ENCODE measurements at regions not wholly inside any gene's neighbourhood (a gene's known extent, or its start where the extent isn't known, plus 50 kb on each side); places are given as distances from the start of the nearest gene placed in this dataset.

- H3K36me3 ChIP-seq (ENCODE audit: control insufficient read depth, insufficient read depth, low read length), result no peaks in the 10 kb centered on the region
- H3K4me1 ChIP-seq (ENCODE audit: control insufficient read depth, insufficient read depth, low read length), result no peaks in the 10 kb centered on the region
- no peaks in the 10 kb centered on the region for H3K27me3 ChIP-seq (ENCODE audit: control insufficient read depth, insufficient read depth, low read length)
- in situ Hi-C loops (cut with HindIII; ENCODE audit: low pct_unique_long_range_greater_than_20kb, low sequenced_read_pairs), result no loop called here
- H3K4me3 ChIP-seq (ENCODE audit: low read depth in 2 of 2, low read length in 2 of 2), result no peak overlapping the region
- DNase-seq (ENCODE audit: low read depth, low spot score) (no peak), ATAC-seq (no peak)
- ChIA-PET CTCF (no interaction called here), POLR2A (no interaction called here)
- no peak overlapping the region for H3K27ac ChIP-seq (ENCODE audit: low read length)
- TF ChIP-seq TCF7L2 (IDR thresholded peaks at IDR 0.05; ENCODE audit: low read depth, low read length) (no peak), SIN3A (IDR thresholded peaks at IDR 0.05; ENCODE audit: borderline replicate concordance, insufficient read depth, low read depth, low read length) (no peak), CTCF (IDR thresholded peaks at IDR 0.05) (no peak), REST (IDR thresholded peaks at IDR 0.05; ENCODE audit: insufficient read depth in 1 of 2, low read depth in 2 of 2, low read length in 1 of 2) (no peak), POLR2AphosphoS5 (IDR thresholded peaks at IDR 0.05; ENCODE audit: low read depth, low read length) (no peak)
- intact Hi-C loops (cut with micrococcal nuclease; ENCODE audit: unreplicated experiment), result no loop called here
- H3K9me3 ChIP-seq (ENCODE audit: control insufficient read depth, insufficient read depth, low read depth, low read length), result no peaks in the 10 kb centered on the region
- no TSS peak for BruUV-seq (replicated peaks)
These were observed 209.5 kb downstream of the KLF5 start for GRCh38 chr13:73268306-73268705.

GRCh38 chr13:73266640-73267180 lies 207.9 kb downstream of the KLF5 start:
- no peak for ATAC-seq
- no peaks in the 10 kb centered on the region for H3K9me3 ChIP-seq (ENCODE audit: control insufficient read depth, insufficient read depth, low read depth, low read length)
- DNase-seq (ENCODE audit: low read depth, low spot score), result no peak
- H3K4me3 ChIP-seq (ENCODE audit: low read depth in 2 of 2, low read length in 2 of 2), result no peak overlapping the region
- no TSS peak for BruUV-seq (replicated peaks)
- TF ChIP-seq CTCF (IDR thresholded peaks at IDR 0.05) (no peak), SIN3A (IDR thresholded peaks at IDR 0.05; ENCODE audit: borderline replicate concordance, insufficient read depth, low read depth, low read length) (no peak)
- intact Hi-C loops (cut with micrococcal nuclease; ENCODE audit: unreplicated experiment) (no loop called here), in situ Hi-C loops (cut with HindIII; ENCODE audit: low pct_unique_long_range_greater_than_20kb, low sequenced_read_pairs) (no loop called here)
- no peaks in the 10 kb centered on the region for H3K36me3 ChIP-seq (ENCODE audit: control insufficient read depth, insufficient read depth, low read length)
- H3K27ac ChIP-seq (ENCODE audit: low read length), result no peak overlapping the region
- ChIA-PET POLR2A (no interaction called here), CTCF (no interaction called here)
- H3K27me3 ChIP-seq (ENCODE audit: control insufficient read depth, insufficient read depth, low read length), result no peaks in the 10 kb centered on the region
- no peaks in the 10 kb centered on the region for H3K4me1 ChIP-seq (ENCODE audit: control insufficient read depth, insufficient read depth, low read length)
